OCI-LY7 (cell line): ENCODE measurements at regions not wholly inside any gene's neighbourhood (a gene's known extent, or its start where the extent isn't known, plus 50 kb on each side); places are given as distances from the start of the nearest gene placed in this dataset.
"Not testable (repeated sequence)": the region's sequence is repeated elsewhere in the genome, so short reads cannot be mapped to it uniquely, and the experiment has no call there.

Experiments
- EZH2phosphoT487 ChIP-seq: fragments of 200-600 bp; sonication (generic); IDR thresholded peaks from 2 replicates; pipeline ENCODE4 v1.6.1; 2018; ENCODE audit warnings: low read depth, borderline replicate concordance, mild to moderate bottlenecking, mixed run types, antibody characterized with exemption, low read length, moderate library complexity, mixed read lengths
- TF ChIP-seq, protein P1 (sequence below): fragments of 200-600 bp; sonication (generic); conservative IDR thresholded peaks from 2 replicates; pipeline ENCODE4 v1.5.1; 2014; ENCODE audit warnings: mild to moderate bottlenecking, antibody characterized with exemption, low read length, moderate library complexity, mixed read lengths

GRCh38 chr7:125421407-125421806 lies 491.8 kb upstream of the POT1 start:
- TF ChIP-seq, protein P1, sequence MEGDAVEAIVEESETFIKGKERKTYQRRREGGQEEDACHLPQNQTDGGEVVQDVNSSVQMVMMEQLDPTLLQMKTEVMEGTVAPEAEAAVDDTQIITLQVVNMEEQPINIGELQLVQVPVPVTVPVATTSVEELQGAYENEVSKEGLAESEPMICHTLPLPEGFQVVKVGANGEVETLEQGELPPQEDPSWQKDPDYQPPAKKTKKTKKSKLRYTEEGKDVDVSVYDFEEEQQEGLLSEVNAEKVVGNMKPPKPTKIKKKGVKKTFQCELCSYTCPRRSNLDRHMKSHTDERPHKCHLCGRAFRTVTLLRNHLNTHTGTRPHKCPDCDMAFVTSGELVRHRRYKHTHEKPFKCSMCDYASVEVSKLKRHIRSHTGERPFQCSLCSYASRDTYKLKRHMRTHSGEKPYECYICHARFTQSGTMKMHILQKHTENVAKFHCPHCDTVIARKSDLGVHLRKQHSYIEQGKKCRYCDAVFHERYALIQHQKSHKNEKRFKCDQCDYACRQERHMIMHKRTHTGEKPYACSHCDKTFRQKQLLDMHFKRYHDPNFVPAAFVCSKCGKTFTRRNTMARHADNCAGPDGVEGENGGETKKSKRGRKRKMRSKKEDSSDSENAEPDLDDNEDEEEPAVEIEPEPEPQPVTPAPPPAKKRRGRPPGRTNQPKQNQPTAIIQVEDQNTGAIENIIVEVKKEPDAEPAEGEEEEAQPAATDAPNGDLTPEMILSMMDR = not testable (repeated sequence)
- not testable (repeated sequence) for TF ChIP-seq EZH2phosphoT487
